ENCODE measurements at regions not wholly inside any gene's neighbourhood (a gene's known extent, or its start where the extent isn't known, plus 50 kb on each side); places are given as distances from the start of the nearest gene placed in this dataset.

DNA sequence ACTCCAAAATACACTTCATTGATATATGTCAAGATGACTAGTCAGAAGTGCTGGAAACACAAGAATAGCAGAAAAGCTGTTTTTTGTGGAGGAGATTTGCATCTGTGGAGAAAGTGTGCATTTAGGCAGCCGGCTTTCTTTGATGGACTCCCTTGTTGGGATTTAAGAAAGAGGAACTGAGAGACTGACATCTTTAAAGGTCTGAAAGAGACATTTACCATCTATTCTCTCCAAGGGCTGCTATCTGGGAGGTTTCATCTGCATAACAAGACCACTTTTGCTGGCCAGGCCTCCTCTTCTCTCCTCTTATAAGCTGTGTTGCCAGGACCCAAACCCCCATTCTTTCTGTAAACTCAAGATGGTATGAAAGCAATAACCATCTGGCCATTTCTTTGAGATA is 1065.0 kb downstream of the NLGN4X start:
- TF ChIP-seq, protein P1, sequence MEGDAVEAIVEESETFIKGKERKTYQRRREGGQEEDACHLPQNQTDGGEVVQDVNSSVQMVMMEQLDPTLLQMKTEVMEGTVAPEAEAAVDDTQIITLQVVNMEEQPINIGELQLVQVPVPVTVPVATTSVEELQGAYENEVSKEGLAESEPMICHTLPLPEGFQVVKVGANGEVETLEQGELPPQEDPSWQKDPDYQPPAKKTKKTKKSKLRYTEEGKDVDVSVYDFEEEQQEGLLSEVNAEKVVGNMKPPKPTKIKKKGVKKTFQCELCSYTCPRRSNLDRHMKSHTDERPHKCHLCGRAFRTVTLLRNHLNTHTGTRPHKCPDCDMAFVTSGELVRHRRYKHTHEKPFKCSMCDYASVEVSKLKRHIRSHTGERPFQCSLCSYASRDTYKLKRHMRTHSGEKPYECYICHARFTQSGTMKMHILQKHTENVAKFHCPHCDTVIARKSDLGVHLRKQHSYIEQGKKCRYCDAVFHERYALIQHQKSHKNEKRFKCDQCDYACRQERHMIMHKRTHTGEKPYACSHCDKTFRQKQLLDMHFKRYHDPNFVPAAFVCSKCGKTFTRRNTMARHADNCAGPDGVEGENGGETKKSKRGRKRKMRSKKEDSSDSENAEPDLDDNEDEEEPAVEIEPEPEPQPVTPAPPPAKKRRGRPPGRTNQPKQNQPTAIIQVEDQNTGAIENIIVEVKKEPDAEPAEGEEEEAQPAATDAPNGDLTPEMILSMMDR (IDR thresholded peaks at IDR 0.05) = no peak
- TF ChIP-seq ZFX (IDR thresholded peaks at IDR 0.05; ENCODE audit: borderline replicate concordance) = no peak
